BE2C (cell line): ENCODE measurements at regions not wholly inside any gene's neighbourhood (a gene's known extent, or its start where the extent isn't known, plus 50 kb on each side); places are given as distances from the start of the nearest gene placed in this dataset.

Experiments
- DNase-seq: peaks from one replicate; pipeline ENCODE4 v3.0.0-alpha.2; 2020
- H3K27me3 ChIP-seq: fragments of 250-450 bp; sonication (Bioruptor Pico); 2 replicates; pipeline ENCODE4 v1.5.1; 2020; ENCODE audit warnings: mild to moderate bottlenecking
- H3K36me3 ChIP-seq: fragments of 250-450 bp; sonication (Bioruptor Pico); 2 replicates; pipeline ENCODE4 v1.5.1; 2020; ENCODE audit warnings: mild to moderate bottlenecking
- H3K4me1 ChIP-seq: fragments of 250-450 bp; sonication (Bioruptor Pico); 2 replicates; pipeline ENCODE4 v1.5.1; 2020
- H3K4me3 ChIP-seq: 2 replicates; pipeline ENCODE4 v1.5.1; 2011; ENCODE audit warnings: low read depth, low read length
- H3K9me3 ChIP-seq: fragments of 250-450 bp; sonication (Bioruptor Pico); 2 replicates; pipeline ENCODE4 v1.5.1; 2020
- TF ChIP-seq, protein P1 (sequence below): IDR thresholded peaks from 2 replicates; pipeline ENCODE4 v1.5.1; 2012; ENCODE audit warnings: mild to moderate bottlenecking, low read depth, low read length

DNA sequence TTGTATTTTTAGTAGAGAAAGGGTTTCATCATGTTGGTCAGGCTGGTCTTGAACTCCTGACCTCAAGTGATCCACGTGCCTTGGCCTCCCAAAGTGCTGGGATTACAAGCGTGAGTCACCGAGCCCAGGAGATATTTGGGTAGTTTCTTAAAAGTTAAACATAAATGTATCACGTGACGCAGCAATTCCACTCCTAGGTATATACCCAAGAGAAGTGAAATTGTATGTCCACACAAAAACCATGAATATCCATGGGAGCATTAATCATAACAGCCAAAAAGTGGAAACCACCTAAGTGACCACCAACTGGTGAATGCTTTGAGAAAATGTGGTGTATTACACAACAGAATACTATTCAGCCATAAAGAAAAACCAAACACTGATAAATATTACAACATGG is 164.8 kb downstream of the MRPL14 start:
- DNase-seq: no peak
- Histone ChIP-seq H3K36me3 (no peaks in the 10 kb centered on the region), H3K9me3 (no peaks in the 10 kb centered on the region), H3K4me3 (no peak overlapping the region), H3K27me3 (no peaks in the 10 kb centered on the region), H3K4me1 (no peaks in the 10 kb centered on the region)
- TF ChIP-seq, protein P1, sequence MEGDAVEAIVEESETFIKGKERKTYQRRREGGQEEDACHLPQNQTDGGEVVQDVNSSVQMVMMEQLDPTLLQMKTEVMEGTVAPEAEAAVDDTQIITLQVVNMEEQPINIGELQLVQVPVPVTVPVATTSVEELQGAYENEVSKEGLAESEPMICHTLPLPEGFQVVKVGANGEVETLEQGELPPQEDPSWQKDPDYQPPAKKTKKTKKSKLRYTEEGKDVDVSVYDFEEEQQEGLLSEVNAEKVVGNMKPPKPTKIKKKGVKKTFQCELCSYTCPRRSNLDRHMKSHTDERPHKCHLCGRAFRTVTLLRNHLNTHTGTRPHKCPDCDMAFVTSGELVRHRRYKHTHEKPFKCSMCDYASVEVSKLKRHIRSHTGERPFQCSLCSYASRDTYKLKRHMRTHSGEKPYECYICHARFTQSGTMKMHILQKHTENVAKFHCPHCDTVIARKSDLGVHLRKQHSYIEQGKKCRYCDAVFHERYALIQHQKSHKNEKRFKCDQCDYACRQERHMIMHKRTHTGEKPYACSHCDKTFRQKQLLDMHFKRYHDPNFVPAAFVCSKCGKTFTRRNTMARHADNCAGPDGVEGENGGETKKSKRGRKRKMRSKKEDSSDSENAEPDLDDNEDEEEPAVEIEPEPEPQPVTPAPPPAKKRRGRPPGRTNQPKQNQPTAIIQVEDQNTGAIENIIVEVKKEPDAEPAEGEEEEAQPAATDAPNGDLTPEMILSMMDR: no peak

DNA sequence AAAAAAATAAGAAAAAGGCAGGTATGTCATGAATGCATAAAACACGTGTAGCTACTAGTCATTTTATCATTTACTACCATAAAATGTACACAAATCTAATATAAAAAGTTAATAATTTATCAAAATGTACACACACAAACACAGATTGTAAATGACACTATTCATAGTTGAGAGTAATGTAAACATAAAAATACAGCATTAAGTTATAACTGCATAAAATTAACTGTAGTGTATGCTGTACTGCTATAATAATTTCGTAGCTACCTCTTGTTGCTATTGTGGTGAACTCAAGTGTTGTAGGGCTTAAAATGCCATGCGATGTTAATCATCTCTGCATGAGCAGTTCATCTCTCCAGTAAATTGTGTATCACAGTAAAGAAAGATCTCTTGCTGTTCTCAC is 170.0 kb downstream of the MRPL14 start:
- no peaks in the 10 kb centered on the region for H3K36me3 ChIP-seq
- no peak for DNase-seq
- H3K4me1 ChIP-seq: peaks cover under 1% of the 10 kb centered on the region; the same call in 1 of the 2 replicates
- no peaks in the 10 kb centered on the region for H3K27me3 ChIP-seq
- no peak overlapping the region for H3K4me3 ChIP-seq
- TF ChIP-seq, protein P1: no peak
- no peaks in the 10 kb centered on the region for H3K9me3 ChIP-seq

DNA sequence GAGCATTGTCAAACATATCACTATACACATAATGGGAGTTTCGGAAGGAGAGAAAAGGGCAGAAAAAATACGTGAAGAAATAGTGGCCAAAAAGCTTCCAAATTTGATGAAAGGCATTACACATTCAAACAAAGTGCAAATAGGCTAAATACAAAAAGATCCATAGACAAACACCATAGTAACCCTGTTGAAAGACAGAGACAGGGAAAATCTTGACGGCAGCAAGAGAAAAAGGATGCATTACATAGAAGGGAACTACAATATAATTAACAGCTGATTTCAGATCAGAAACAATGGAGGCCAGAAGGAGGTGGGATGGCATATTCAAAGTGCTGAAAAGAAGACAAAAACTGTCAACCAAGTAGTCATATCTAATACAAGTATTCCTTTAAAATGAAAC is 170.8 kb downstream of the MRPL14 start:
- Histone ChIP-seq H3K4me1 (peaks cover 7% of the 10 kb centered on the region), H3K27me3 (no peaks in the 10 kb centered on the region), H3K9me3 (no peaks in the 10 kb centered on the region), H3K4me3 (no peak overlapping the region), H3K36me3 (no peaks in the 10 kb centered on the region)
- no peak for DNase-seq
- TF ChIP-seq, protein P1: no peak

DNA sequence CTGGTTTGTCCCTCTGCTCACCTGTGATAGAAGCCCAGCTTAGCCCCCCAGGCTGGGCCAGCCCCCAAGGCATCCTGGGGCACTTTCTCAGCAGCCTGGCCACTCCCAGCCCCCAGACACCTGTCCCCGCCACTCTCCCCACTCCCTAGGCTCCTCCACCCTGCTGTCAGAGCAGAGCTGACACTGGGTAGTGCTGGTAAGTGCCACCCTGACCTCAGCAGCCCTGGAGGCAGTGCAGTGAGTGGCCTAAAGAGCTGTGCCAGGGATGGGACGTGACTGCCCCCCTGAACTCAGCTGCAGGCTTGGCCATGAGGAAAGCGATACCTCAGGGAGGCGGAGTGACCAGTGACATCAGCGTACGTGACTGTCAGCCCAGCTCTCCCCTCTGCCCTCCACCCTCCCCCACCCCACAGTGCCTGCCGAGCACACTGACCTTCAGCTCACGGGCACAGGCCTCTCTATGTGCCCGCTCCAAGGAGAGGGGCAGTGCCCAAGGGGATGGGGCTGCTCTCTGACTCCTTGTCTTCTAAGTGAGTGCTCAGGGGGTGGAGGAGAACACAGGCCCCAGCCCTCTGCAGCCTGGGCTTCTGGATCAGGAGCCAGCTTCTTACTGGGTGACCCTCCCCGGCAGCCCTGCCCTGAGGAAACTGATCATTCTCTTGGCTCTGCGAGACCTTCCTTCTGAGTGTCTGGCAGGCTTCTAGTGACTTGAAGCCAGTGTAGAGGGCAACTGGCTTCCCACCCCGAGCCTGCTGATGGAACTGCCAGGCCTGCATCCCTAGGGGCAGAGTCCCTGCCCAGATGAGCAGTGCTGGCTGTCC is 172.7 kb downstream of the MRPL14 start:
- no peaks in the 10 kb centered on the region for H3K27me3 ChIP-seq
- no peak overlapping the region for H3K4me3 ChIP-seq
- no peak for DNase-seq
- no peaks in the 10 kb centered on the region for H3K9me3 ChIP-seq
- H3K4me1 ChIP-seq: peaks cover 20% of the 10 kb centered on the region
- no peaks in the 10 kb centered on the region for H3K36me3 ChIP-seq
- TF ChIP-seq, protein P1: no peak

DNA sequence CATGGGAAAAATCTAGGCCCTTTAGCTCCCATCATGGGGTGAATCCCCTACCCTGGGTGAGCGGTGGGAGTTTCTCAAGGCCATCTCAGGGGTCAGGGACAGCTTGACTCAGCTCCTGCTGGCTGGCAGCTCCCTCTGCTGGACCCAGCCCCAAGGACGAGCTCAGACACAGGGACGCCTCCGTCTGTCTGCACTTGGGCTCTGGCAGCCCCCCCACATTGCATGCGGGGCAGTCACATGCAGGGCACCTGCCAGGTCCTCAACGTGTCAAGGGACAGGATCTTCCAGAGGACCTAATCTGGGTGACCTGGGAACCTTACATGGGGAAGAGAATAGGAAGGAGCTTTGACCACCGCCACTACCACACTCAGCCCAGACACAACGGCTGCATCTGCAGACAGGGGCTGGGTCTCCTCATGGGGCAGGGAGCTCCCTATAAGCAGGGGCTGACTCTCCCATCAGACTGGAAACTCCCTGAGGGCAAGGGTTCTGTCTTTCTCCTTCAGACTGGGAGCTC is 173.4 kb downstream of the MRPL14 start:
- no peaks in the 10 kb centered on the region for H3K36me3 ChIP-seq
- H3K27me3 ChIP-seq: no peaks in the 10 kb centered on the region
- H3K4me1 ChIP-seq: peaks cover 20% of the 10 kb centered on the region
- DNase-seq: no peak
- H3K9me3 ChIP-seq: no peaks in the 10 kb centered on the region
- TF ChIP-seq, protein P1: peak; percentile 42
- H3K4me3 ChIP-seq: no peak overlapping the region

DNA sequence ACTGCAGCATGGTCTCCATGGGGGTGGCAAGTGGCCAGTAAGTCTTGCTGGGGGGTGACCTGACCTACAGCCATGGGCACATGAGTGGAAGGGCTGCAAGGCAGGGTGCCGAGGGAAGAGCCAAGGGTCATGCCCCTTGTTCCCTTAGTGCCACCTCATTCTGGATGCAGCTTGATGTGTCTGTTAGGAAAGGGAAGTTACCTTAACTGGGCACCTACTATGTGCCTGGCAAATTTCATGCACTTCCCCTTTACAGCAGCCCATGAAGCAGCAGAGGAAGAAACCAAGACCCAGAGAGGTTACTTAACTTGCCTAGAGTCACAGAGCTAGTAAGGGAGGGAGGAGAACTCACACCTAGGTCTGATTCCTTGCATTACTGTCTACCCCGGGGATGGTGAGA is 174.0 kb downstream of the MRPL14 start:
- no peak for DNase-seq
- no peaks in the 10 kb centered on the region for H3K36me3 ChIP-seq
- peaks cover 20% of the 10 kb centered on the region for H3K4me1 ChIP-seq
- H3K27me3 ChIP-seq: no peaks in the 10 kb centered on the region
- TF ChIP-seq, protein P1: no peak
- H3K9me3 ChIP-seq: no peaks in the 10 kb centered on the region
- no peak overlapping the region for H3K4me3 ChIP-seq
